ENCODE measurements at regions not wholly inside any gene's neighbourhood (a gene's known extent, or its start where the extent isn't known, plus 50 kb on each side); places are given as distances from the start of the nearest gene placed in this dataset.

DNA sequence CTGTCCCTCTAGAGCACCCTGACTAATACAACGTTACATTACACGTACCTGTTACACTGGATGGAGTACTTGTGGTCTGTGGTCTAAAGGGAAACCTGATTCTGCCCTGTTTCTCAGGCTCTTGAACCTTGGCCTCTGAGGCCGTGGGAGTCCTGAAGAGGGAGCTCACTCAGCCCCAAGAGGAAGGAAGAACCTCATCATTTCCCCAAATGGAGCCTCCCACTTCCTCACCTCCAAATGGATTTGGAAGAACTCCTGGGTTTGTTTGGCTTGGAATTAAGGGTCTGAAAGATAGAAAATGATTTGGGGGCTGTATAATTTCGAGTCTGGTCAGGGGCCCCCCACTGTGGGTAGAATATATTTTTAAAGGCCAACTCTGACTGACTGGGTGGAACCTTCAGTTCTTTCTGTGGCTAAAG is 200.2 kb downstream of the SEMA6A start:
- Histone ChIP-seq H3K14ac (ENCODE audit: insufficient read length) (no peak overlapping the region), H3K23me2 (ENCODE audit: low read depth, low read length) (no peaks in the 10 kb centered on the region; the same call in 1 of the 2 replicates), H3K9ac (replicated peaks in 1 of 4; ENCODE audit: extremely low read depth in 1 of 4, low read depth in 3 of 4, low read length in 3 of 4) (no peak overlapping the region), H2BK12ac (ENCODE audit: low read depth, low read length) (no peak overlapping the region), H3K56ac (replicated peaks; ENCODE audit: insufficient read length, low read depth, low read length) (no peak overlapping the region), H4K5ac (ENCODE audit: insufficient read length, low read depth, low read length) (no peak overlapping the region), H2AK5ac (ENCODE audit: low read depth, low read length) (no peak overlapping the region), H3K23ac (ENCODE audit: insufficient read length) (no peak overlapping the region), H4K91ac (replicated peaks; ENCODE audit: insufficient read length, low read length) (no peak overlapping the region), H3K4me3 (ENCODE audit: extremely low read depth in 1 of 4, insufficient read depth in 2 of 4, low read depth in 3 of 4, low read length in 4 of 4) (no peak overlapping the region), H2BK5ac (ENCODE audit: low read depth, low read length) (no peak overlapping the region), H2AFZ (ENCODE audit: low read length) (no peak overlapping the region), H3K18ac (ENCODE audit: extremely low read depth, low read length) (no peak overlapping the region), H2BK120ac (replicated peaks; ENCODE audit: low read depth, low read length) (no peak overlapping the region), H3K4me2 (ENCODE audit: insufficient read depth in 1 of 2, low read depth in 2 of 2, low read length in 2 of 2) (no peak overlapping the region), H3K36me3 (ENCODE audit: control insufficient read depth in 2 of 4, insufficient read depth in 4 of 4, low read length in 3 of 4) (no peaks in the 10 kb centered on the region), H2BK15ac (ENCODE audit: low read length) (no peak overlapping the region), H3K79me2 (ENCODE audit: control insufficient read depth in 1 of 2, insufficient read depth in 2 of 2, low read length in 2 of 2) (no peaks in the 10 kb centered on the region), H2BK20ac (ENCODE audit: low read length) (no peak overlapping the region), H4K20me1 (replicated peaks in 1 of 2; ENCODE audit: control insufficient read depth in 1 of 2, insufficient read depth in 2 of 2, low read length in 2 of 2) (no peaks in the 10 kb centered on the region), H3K9me3 (ENCODE audit: insufficient read depth in 2 of 2, low read depth in 1 of 2, low read length in 1 of 2) (no peaks in the 10 kb centered on the region), H3K27me3 (replicated peaks in 1 of 4; ENCODE audit: control insufficient read depth in 3 of 4, extremely low read depth in 1 of 4, insufficient read depth in 3 of 4, low read length in 3 of 4) (no peaks in the 10 kb centered on the region), H4K8ac (ENCODE audit: extremely low read depth, insufficient read depth, low read length) (no peak overlapping the region), H3K4ac (replicated peaks; ENCODE audit: insufficient read length, low read depth, low read length) (no peak overlapping the region), H3K79me1 (ENCODE audit: low read depth, low read length) (no peaks in the 10 kb centered on the region), H3K4me1 (replicated peaks in 1 of 4; ENCODE audit: control insufficient read depth in 3 of 4, insufficient read depth in 4 of 4, low read length in 3 of 4) (peaks cover 0 to 14% (median 7%) of the 10 kb centered on the region in 4 experiments; a peak in 4 of 7 replicates), H3K27ac (ENCODE audit: low read depth, low read length) (no peak overlapping the region)
- DNase-seq (ENCODE audit: low read depth in 1 of 2, low spot score in 2 of 2) (no peak), FAIRE-seq (no peak)
- ChIA-PET POLR2A (ENCODE audit: partially characterized antibody) (interaction anchor here (0.6 kb wide), 1 partner anchor 199 kb away, joined by 3 read pairs; no protein-coding TSS in a partner anchor), CTCF (ENCODE audit: partially characterized antibody) (interaction anchor here (0.9 to 2.1 kb wide), 4 partner anchors 10 to 84 kb away, joined by 3 to 13 read pairs (median 4); no protein-coding TSS in a partner anchor)
- TF ChIP-seq MAFK (IDR thresholded peaks at IDR 0.05; ENCODE audit: low read depth, low read length) (no peak), TEAD4 (IDR thresholded peaks at IDR 0.05; ENCODE audit: low read depth, low read length) (no peak), SRF (IDR thresholded peaks at IDR 0.05; ENCODE audit: low read depth, low read length) (no peak), HDAC6 (IDR thresholded peaks at IDR 0.05; ENCODE audit: low read depth, low read length) (no peak), CHD2 (IDR thresholded peaks at IDR 0.05; ENCODE audit: low read length) (no peak), SP4 (IDR thresholded peaks at IDR 0.05; ENCODE audit: low read length) (no peak), NANOG (IDR thresholded peaks at IDR 0.05; ENCODE audit: insufficient read depth, low read depth, low read length, poor library complexity, severe bottlenecking) (no peak), BRCA1 (IDR thresholded peaks at IDR 0.05; ENCODE audit: low read depth, low read length) (no peak), CBX8 (IDR thresholded peaks at IDR 0.05; ENCODE audit: borderline replicate concordance, low read depth, low read length) (no peak), SIX5 (IDR thresholded peaks at IDR 0.05; ENCODE audit: low read depth, low read length) (no peak), RBBP5 (IDR thresholded peaks at IDR 0.05; ENCODE audit: borderline replicate concordance, low read depth, low read length) (no peak)
- TF ChIP-seq, protein P1, sequence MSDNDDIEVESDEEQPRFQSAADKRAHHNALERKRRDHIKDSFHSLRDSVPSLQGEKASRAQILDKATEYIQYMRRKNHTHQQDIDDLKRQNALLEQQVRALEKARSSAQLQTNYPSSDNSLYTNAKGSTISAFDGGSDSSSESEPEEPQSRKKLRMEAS (IDR thresholded peaks at IDR 0.05), result no peak
- 95% methylated on average over 4 of the region's 4 CpGs; no CpG with 5 or more reads in 1 of the 2 experiments for WGBS, 2 experiments (ENCODE audit: extremely low coverage in 1 of 2, insufficient coverage in 1 of 2, insufficient read length in 1 of 2, insufficient replicate concordance in 2 of 2, low coverage in 1 of 2, low lambda C conversion rate in 2 of 2, missing lambda C conversion rate in 1 of 2)

Data from H1 (cell line).